Neural cell (in vitro differentiated cells): ENCODE measurements at regions not wholly inside any gene's neighbourhood (a gene's known extent, or its start where the extent isn't known, plus 50 kb on each side); places are given as distances from the start of the nearest gene placed in this dataset.

Experiments
- H2AFZ ChIP-seq: fragments of 200-600, 300-800 bp; sonication (generic), shearing (Covaris generic); 2 replicates; pipeline ENCODE4 v1.6.0; 2014; ENCODE audit warnings: low read depth, mild to moderate bottlenecking, antibody characterized with exemption, low read length, moderate library complexity
- H3F3A ChIP-seq: fragments of 200-600 bp; shearing (Covaris generic); 2 replicates; pipeline ENCODE4 v1.6.1; 2016; ENCODE audit warnings: mild to moderate bottlenecking, moderate library complexity, mixed read lengths, antibody characterized with exemption, low read length; ENCODE audit not compliant: insufficient read depth, poor library complexity, severe bottlenecking
- H3K27ac ChIP-seq: fragments of 200-600, 300-800 bp; sonication (generic), shearing (Covaris generic); 2 replicates; pipeline ENCODE4 v1.5.1; 2014; ENCODE audit warnings: mild to moderate bottlenecking, low read length, moderate library complexity
- H3K27me3 ChIP-seq: fragments of 300-800, 200-600 bp; sonication (generic), shearing (Covaris generic); 2 replicates; pipeline ENCODE4 v1.6.0; 2014; ENCODE audit warnings: mild to moderate bottlenecking, low read depth, low read length, moderate library complexity; ENCODE audit not compliant: insufficient read depth
- H3K36me3 ChIP-seq: fragments of 300-800, 200-600 bp; sonication (generic), shearing (Covaris generic); 2 replicates; pipeline ENCODE4 v1.5.1; 2014; ENCODE audit warnings: mild to moderate bottlenecking, antibody characterized with exemption, low read length, moderate library complexity; ENCODE audit not compliant: insufficient read depth
- H3K4me2 ChIP-seq: fragments of 300-800, 200-600 bp; sonication (generic), shearing (Covaris generic); 2 replicates; pipeline ENCODE4 v1.6.0; 2014; ENCODE audit warnings: mild to moderate bottlenecking, low read length
- H3K4me3 ChIP-seq: fragments of 300-800, 200-600 bp; sonication (generic), shearing (Covaris generic); 2 replicates; pipeline ENCODE4 v1.5.1; 2014; ENCODE audit warnings: mild to moderate bottlenecking, low read length, moderate library complexity
- H3K79me2 ChIP-seq: fragments of 200-600 bp; shearing (Covaris generic); replicated peaks from 2 replicates; pipeline ENCODE4 v1.6.0; 2014; ENCODE audit warnings: mild to moderate bottlenecking, low read length, moderate library complexity; ENCODE audit not compliant: insufficient read depth
- H3K9ac ChIP-seq: fragments of 300-800, 200-600 bp; sonication (generic), shearing (Covaris generic); 2 replicates; pipeline ENCODE4 v1.6.1; 2016; ENCODE audit warnings: mild to moderate bottlenecking, low read length, mixed read lengths
- H3K9me2 ChIP-seq: fragments of 200-600 bp; shearing (Covaris generic); 2 replicates; pipeline ENCODE4 v1.6.1; 2016; ENCODE audit warnings: mild to moderate bottlenecking, low read length, mixed read lengths; ENCODE audit not compliant: insufficient read depth
- H3K9me3 ChIP-seq: fragments of 200-600, 300-800 bp; sonication (generic), shearing (Covaris generic); 2 replicates; pipeline ENCODE4 v1.6.1; 2016; ENCODE audit warnings: mild to moderate bottlenecking, mixed run types, low read length, moderate library complexity, mixed read lengths
- H4K20me1 ChIP-seq: fragments of 200-600 bp; shearing (Covaris generic); 2 replicates; pipeline ENCODE4 v1.6.1; 2016; ENCODE audit warnings: mild to moderate bottlenecking, mixed run types; ENCODE audit not compliant: insufficient read depth
- CTCF ChIP-seq: fragments of 450-650 bp; IDR thresholded peaks from 2 replicates; pipeline ENCODE4 v1.5.1; 2014; ENCODE audit warnings: antibody characterized with exemption, mild to moderate bottlenecking, moderate library complexity; ENCODE audit not compliant: poor library complexity, severe bottlenecking
- EP300 ChIP-seq: fragments of 450-650 bp; conservative IDR thresholded peaks from 2 replicates; pipeline ENCODE4 v1.6.1; 2014; ENCODE audit warnings: antibody characterized with exemption, mild to moderate bottlenecking, moderate library complexity; ENCODE audit not compliant: poor library complexity, severe bottlenecking
- EZH2 ChIP-seq: fragments of 200-600, 300-800 bp; shearing (Covaris generic), sonication (generic); IDR thresholded peaks from 2 replicates; pipeline ENCODE4 v1.6.1; 2014; ENCODE audit warnings: antibody characterized with exemption, low read length, borderline replicate concordance, mild to moderate bottlenecking; ENCODE audit not compliant: insufficient read depth, poor library complexity, severe bottlenecking
- MXI1 ChIP-seq: fragments of 450-650 bp; conservative IDR thresholded peaks from 2 replicates; pipeline ENCODE4 v1.6.1; 2014; ENCODE audit warnings: antibody characterized with exemption, mild to moderate bottlenecking; ENCODE audit not compliant: poor library complexity, severe bottlenecking
- POLR2AphosphoS5 ChIP-seq: IDR thresholded peaks from 2 replicates; pipeline ENCODE4 v1.6.1; 2012
- RAD21 ChIP-seq: fragments of 450-650 bp; conservative IDR thresholded peaks from 2 replicates; pipeline ENCODE4 v1.6.1; 2014; ENCODE audit warnings: antibody characterized with exemption, mild to moderate bottlenecking, moderate library complexity
- REST ChIP-seq: IDR thresholded peaks from 2 replicates; pipeline ENCODE4 v1.6.1; 2012; ENCODE audit warnings: borderline replicate concordance
- SMC3 ChIP-seq: fragments of 450-650 bp; conservative IDR thresholded peaks from 2 replicates; pipeline ENCODE4 v1.6.1; 2014; ENCODE audit warnings: antibody characterized with exemption, mild to moderate bottlenecking, moderate library complexity; ENCODE audit not compliant: poor library complexity
- TAF1 ChIP-seq: IDR thresholded peaks from 2 replicates; pipeline ENCODE4 v1.6.1; 2012; ENCODE audit warnings: low read depth

- H3K27me3 ChIP-seq = no peaks in the 10 kb centered on the region
- H3K27ac ChIP-seq = no peak overlapping the region
- no peaks in the 10 kb centered on the region for H3K9me3 ChIP-seq
- no peak overlapping the region for H3K4me2 ChIP-seq
- no peak overlapping the region for H3K9ac ChIP-seq
- H2AFZ ChIP-seq = no peak overlapping the region
- no peaks in the 10 kb centered on the region for H3K36me3 ChIP-seq
- H3K9me2 ChIP-seq = no peaks in the 10 kb centered on the region
- TF ChIP-seq POLR2AphosphoS5 = no peak
- no peak for TF ChIP-seq REST
- no peaks in the 10 kb centered on the region for H4K20me1 ChIP-seq
- H3K4me3 ChIP-seq = no peak overlapping the region
- no peaks in the 10 kb centered on the region for H3K79me2 ChIP-seq
- H3F3A ChIP-seq = no peaks in the 10 kb centered on the region
Measured at GRCh38 chr12:78787576-78787975, 77.0 kb upstream of the SYT1 start.

GRCh38 chr12:78790148-78790547 is 74.4 kb upstream of the SYT1 start:
- H3K36me3 ChIP-seq = no peaks in the 10 kb centered on the region

More at GRCh38 chr12:78790148-78790547, 74.4 kb upstream of the SYT1 start:
- no peak overlapping the region for H2AFZ ChIP-seq
- no peaks in the 10 kb centered on the region for H3K27me3 ChIP-seq
- no peaks in the 10 kb centered on the region for H3F3A ChIP-seq
- H3K79me2 ChIP-seq = no peaks in the 10 kb centered on the region
- H3K4me2 ChIP-seq = no peak overlapping the region
- no peak overlapping the region for H3K4me3 ChIP-seq
- TF ChIP-seq SMC3 (no peak), RAD21 (no peak), EZH2 (no peak), TAF1 (no peak), POLR2AphosphoS5 (no peak), EP300 (no peak), CTCF (no peak), MXI1 (no peak), REST (no peak)
- H3K9me3 ChIP-seq = no peaks in the 10 kb centered on the region
- H3K9ac ChIP-seq = no peak overlapping the region
- no peaks in the 10 kb centered on the region for H4K20me1 ChIP-seq
- no peak overlapping the region for H3K27ac ChIP-seq
- no peaks in the 10 kb centered on the region for H3K9me2 ChIP-seq
